ENCODE measurements at regions not wholly inside any gene's neighbourhood (a gene's known extent, or its start where the extent isn't known, plus 50 kb on each side); places are given as distances from the start of the nearest gene placed in this dataset.

DNA sequence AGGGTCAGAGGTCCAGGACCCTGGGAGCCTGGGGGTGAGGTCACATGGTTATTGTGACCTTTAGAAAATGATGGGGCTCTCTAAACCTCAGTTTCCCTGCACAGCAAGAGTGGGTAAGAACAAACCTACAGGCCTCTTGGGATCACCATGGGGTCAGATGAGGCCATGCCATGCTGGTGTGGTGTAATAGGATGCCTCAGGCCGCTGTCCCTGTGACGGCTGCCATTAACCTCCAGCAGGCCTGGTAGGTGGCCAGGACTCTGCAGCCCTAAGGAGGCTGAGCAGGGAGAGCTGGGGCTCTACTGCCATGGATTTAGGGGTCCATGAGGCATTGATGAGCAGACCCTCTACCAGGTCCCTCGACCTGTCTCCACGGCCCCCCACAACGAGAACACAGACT lies 265.5 kb downstream of the CTTN start:
- no peaks in the 10 kb centered on the region for H3K9me3 ChIP-seq
- no peak overlapping the region for H3K27ac ChIP-seq
- 50% methylated on average over 2 of the region's 5 CpGs for WGBS (ENCODE audit: insufficient coverage, low coverage, low lambda C conversion rate, missing lambda C conversion rate)
- peaks cover 0 to 16% (median 5%) of the 10 kb centered on the region in 4 donors for H3K4me1 ChIP-seq
- TF ChIP-seq, protein P1, sequence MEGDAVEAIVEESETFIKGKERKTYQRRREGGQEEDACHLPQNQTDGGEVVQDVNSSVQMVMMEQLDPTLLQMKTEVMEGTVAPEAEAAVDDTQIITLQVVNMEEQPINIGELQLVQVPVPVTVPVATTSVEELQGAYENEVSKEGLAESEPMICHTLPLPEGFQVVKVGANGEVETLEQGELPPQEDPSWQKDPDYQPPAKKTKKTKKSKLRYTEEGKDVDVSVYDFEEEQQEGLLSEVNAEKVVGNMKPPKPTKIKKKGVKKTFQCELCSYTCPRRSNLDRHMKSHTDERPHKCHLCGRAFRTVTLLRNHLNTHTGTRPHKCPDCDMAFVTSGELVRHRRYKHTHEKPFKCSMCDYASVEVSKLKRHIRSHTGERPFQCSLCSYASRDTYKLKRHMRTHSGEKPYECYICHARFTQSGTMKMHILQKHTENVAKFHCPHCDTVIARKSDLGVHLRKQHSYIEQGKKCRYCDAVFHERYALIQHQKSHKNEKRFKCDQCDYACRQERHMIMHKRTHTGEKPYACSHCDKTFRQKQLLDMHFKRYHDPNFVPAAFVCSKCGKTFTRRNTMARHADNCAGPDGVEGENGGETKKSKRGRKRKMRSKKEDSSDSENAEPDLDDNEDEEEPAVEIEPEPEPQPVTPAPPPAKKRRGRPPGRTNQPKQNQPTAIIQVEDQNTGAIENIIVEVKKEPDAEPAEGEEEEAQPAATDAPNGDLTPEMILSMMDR (IDR thresholded peaks at IDR 0.05) = no peak
- no peak for TF ChIP-seq POLR2A (IDR thresholded peaks at IDR 0.05)
- H3K36me3 ChIP-seq = no peaks in the 10 kb centered on the region
- H3K27me3 ChIP-seq = no peaks in the 10 kb centered on the region
- intact Hi-C loops (cut with DNase I) = no loop called here
- no peak overlapping the region for H3K4me3 ChIP-seq
- no peak for DNase-seq
- peak in 1 of 4 donors; percentile 42 for ATAC-seq

DNA sequence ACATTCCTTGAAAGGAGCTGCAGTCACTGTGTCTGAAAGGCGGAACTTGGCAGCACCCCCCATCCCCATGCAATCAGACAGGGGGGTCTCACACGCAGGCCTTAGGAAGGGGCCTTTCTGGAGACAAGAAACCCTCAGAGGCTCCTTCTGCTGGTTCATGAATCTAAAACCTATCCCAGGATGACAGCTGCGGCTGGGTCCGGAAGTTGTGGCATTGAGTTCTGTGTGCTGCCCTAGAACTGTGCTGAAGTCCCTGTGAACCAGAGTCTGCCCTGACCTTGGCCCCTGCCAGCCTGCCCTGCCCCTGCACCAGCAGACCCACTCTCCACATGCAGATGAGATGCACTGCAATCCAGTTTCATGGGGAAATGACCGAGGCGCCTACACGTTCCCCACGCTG lies 268.0 kb downstream of the CTTN start:
- no peak for TF ChIP-seq POLR2A (IDR thresholded peaks at IDR 0.05)
- TF ChIP-seq, protein P1 (IDR thresholded peaks at IDR 0.05) = no peak
- DNase-seq (no peak), ATAC-seq (no peak)
- 75% methylated on average over 1 of the region's 8 CpGs for WGBS (ENCODE audit: insufficient coverage, low coverage, low lambda C conversion rate, missing lambda C conversion rate)
- H3K27ac ChIP-seq = no peak overlapping the region
- H3K27me3 ChIP-seq = no peaks in the 10 kb centered on the region
- no peak overlapping the region for H3K4me3 ChIP-seq
- H3K36me3 ChIP-seq = no peaks in the 10 kb centered on the region
- intact Hi-C loops (cut with DNase I) = no loop called here
- no peaks in the 10 kb centered on the region for H3K9me3 ChIP-seq
- H3K4me1 ChIP-seq = peaks cover 0 to 16% (median 5%) of the 10 kb centered on the region in 4 donors

DNA sequence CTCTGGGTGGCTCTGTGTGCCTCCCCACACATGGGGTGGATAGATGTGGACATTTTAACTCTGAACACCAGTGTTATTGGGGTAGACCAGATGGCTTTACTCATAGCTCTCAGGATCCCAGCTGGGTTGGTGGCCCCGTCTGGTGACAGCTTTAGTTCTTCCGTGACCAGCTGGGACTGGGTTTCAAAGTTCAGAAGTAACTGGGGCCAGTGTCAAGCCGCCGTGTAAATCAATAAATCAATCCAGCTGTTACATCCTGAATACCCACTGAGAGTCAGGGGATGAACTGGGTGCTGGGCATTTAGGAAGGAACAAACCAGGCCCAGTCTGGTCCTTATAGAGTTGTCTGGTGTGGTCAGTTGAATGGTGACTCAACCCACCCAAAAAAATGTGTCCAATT lies 269.4 kb downstream of the CTTN start:
- H3K36me3 ChIP-seq = no peaks in the 10 kb centered on the region
- no peak overlapping the region for H3K27ac ChIP-seq
- ATAC-seq (peak; percentile 59 to 83 (median 82)), DNase-seq (peak in 1 of 3 donors; percentile 43)
- no peak overlapping the region for H3K4me3 ChIP-seq
- peaks cover 0 to 16% (median 5%) of the 10 kb centered on the region in 4 donors for H3K4me1 ChIP-seq
- WGBS (ENCODE audit: insufficient coverage, low coverage, low lambda C conversion rate, missing lambda C conversion rate) = 19% methylated on average over 4 of the region's 4 CpGs
- no peaks in the 10 kb centered on the region for H3K27me3 ChIP-seq
- H3K9me3 ChIP-seq = no peaks in the 10 kb centered on the region
- TF ChIP-seq POLR2A (IDR thresholded peaks at IDR 0.05) = no peak
- TF ChIP-seq, protein P1 (IDR thresholded peaks at IDR 0.05) = no peak
- intact Hi-C loops (cut with DNase I) = no loop called here

DNA sequence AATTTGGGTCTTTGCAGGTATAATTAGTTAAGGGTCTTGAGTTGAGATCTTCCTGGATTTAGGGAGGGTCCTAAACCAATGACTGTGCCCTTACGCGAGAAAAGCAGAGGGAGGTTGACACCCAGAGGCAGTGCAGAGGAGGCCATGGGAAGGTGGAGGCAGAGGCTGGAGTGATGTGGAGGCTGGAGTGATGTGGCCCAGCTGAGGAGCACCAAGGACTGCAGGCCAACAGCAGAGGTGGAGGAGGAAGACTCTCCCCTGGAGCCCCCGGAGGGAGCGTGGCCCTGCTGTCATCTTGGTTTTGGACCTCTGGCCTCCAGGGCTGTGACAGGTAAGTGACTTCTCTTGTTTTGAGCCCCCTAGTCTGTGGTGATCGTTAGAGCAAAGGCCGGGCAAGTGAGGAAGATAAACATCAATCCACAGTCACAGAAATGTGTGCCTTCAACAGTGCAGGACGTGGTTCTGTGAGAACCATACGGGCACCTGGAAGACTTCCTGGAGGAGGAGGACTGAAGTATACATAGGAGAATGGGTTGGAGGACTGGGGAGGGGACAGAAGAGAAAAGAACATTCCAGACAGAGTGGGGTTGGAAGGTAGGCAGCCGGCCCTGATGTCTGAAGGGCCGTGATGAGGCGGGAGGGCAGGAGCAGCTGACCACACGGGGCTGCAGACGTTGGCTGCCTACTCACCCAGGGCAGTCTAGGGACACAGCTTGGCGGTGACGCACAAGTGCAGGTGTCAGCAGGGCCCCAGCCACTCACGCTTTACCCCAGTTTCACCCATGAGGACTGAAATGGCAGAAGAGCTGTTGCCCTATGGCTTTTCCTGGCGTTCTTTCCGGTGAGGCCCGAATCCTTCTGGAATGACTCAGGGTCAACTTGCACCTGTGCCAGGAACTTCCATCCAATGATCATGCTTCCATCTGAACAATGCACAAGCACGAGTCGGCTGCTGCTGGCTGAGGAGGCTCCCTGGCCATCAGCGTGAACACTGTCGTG lies 270.2 kb downstream of the CTTN start:
- Histone ChIP-seq H3K27ac (no peak overlapping the region), H3K4me1 (peaks cover 0 to 16% (median 5%) of the 10 kb centered on the region in 4 donors), H3K4me3 (no peak overlapping the region), H3K36me3 (no peaks in the 10 kb centered on the region), H3K27me3 (no peaks in the 10 kb centered on the region), H3K9me3 (no peaks in the 10 kb centered on the region)
- 82% methylated on average over 15 of the region's 23 CpGs for WGBS (ENCODE audit: insufficient coverage, low coverage, low lambda C conversion rate, missing lambda C conversion rate)
- no peak for TF ChIP-seq POLR2A (IDR thresholded peaks at IDR 0.05)
- TF ChIP-seq, protein P1 (IDR thresholded peaks at IDR 0.05) = no peak
- DNase-seq (no peak), ATAC-seq (no peak)
- intact Hi-C loops (cut with DNase I) = no loop called here
